Spinal cord (tissue), 9 donors: ENCODE measurements at regions not wholly inside any gene's neighbourhood (a gene's known extent, or its start where the extent isn't known, plus 50 kb on each side); places are given as distances from the start of the nearest gene placed in this dataset.

ENCODE experiments used
- DNase-seq, 6 donors: peaks; one replicate each; pipeline versions ENCODE4 v3.0.0 to v3.0.0-alpha.2; 2013 to 2015; ENCODE audit warnings: low spot score in 6 of 6, low read depth in 4 of 6
- H3K27ac ChIP-seq: one replicate; pipeline ENCODE4 v1.5.1; 2013; ENCODE audit warnings: low read depth, low read length, control low read depth
- H3K27me3 ChIP-seq: one replicate; pipeline ENCODE4 v1.6.1; 2013; ENCODE audit warnings: low read length; ENCODE audit not compliant: control insufficient read depth, insufficient read depth
- H3K36me3 ChIP-seq: one replicate; pipeline ENCODE4 v1.6.1; 2013; ENCODE audit warnings: low read length; ENCODE audit not compliant: control insufficient read depth, insufficient read depth
- H3K4me1 ChIP-seq: one replicate; pipeline ENCODE4 v1.6.1; 2013; ENCODE audit warnings: low read length; ENCODE audit not compliant: control insufficient read depth, insufficient read depth
- H3K4me3 ChIP-seq: one replicate; pipeline ENCODE4 v1.5.1; 2013; ENCODE audit warnings: low read depth, low read length, control low read depth
- H3K9me3 ChIP-seq: one replicate; pipeline ENCODE4 v1.6.1; 2013; ENCODE audit warnings: low read length; ENCODE audit not compliant: control insufficient read depth, insufficient read depth
- WGBS: methylation state at CpG from one replicate; pipeline ENCODE4 v1.1.5; 2013; ENCODE audit warnings: missing lambda C conversion rate; ENCODE audit not compliant: insufficient coverage; 5-methylcytosine and 5-hydroxymethylcytosine counted together
- donor health status: healthy.

- Histone ChIP-seq H3K4me3 (no peak overlapping the region), H3K27ac (no peak overlapping the region), H3K27me3 (no peaks in the 10 kb centered on the region), H3K4me1 (no peaks in the 10 kb centered on the region), H3K9me3 (no peaks in the 10 kb centered on the region), H3K36me3 (no peaks in the 10 kb centered on the region)
- no peak for DNase-seq
- WGBS, result no CpG with 5 or more reads among the region's 2 CpGs
Observed at GRCh38 chr18:28650860-28651259, 473.9 kb upstream of the CDH2 start.

- Histone ChIP-seq H3K36me3 (no peaks in the 10 kb centered on the region), H3K27me3 (no peaks in the 10 kb centered on the region), H3K27ac (no peak overlapping the region), H3K4me1 (no peaks in the 10 kb centered on the region), H3K9me3 (no peaks in the 10 kb centered on the region), H3K4me3 (no peak overlapping the region)
- DNase-seq, result no peak
- no CpG with 5 or more reads among the region's 3 CpGs for WGBS
Observed at GRCh38 chr18:28647961-28648360, 471.0 kb upstream of the CDH2 start.

GRCh38 chr18:28637897-28638296 lies 461.0 kb upstream of the CDH2 start:
- Histone ChIP-seq H3K9me3 (no peaks in the 10 kb centered on the region), H3K4me1 (no peaks in the 10 kb centered on the region), H3K27me3 (no peaks in the 10 kb centered on the region), H3K36me3 (no peaks in the 10 kb centered on the region), H3K4me3 (no peak overlapping the region), H3K27ac (no peak overlapping the region)
- no peak for DNase-seq
- WGBS, result no CpG with 5 or more reads among the region's 2 CpGs

- no peaks in the 10 kb centered on the region for H3K9me3 ChIP-seq
- no peak overlapping the region for H3K27ac ChIP-seq
- H3K4me1 ChIP-seq, result no peaks in the 10 kb centered on the region
- H3K27me3 ChIP-seq, result no peaks in the 10 kb centered on the region
- DNase-seq, result peak in 1 of 6 donors; percentile 7
- H3K36me3 ChIP-seq, result no peaks in the 10 kb centered on the region
- H3K4me3 ChIP-seq, result no peak overlapping the region
Observed at GRCh38 chr18:28635530-28635929, 458.6 kb upstream of the CDH2 start.

GRCh38 chr18:28626756-28627155 lies 449.8 kb upstream of the CDH2 start:
- Histone ChIP-seq H3K4me1 (no peaks in the 10 kb centered on the region), H3K36me3 (no peaks in the 10 kb centered on the region), H3K27ac (no peak overlapping the region), H3K27me3 (no peaks in the 10 kb centered on the region), H3K9me3 (no peaks in the 10 kb centered on the region), H3K4me3 (no peak overlapping the region)
- DNase-seq, result no peak

GRCh38 chr18:28607991-28608390 lies 431.1 kb upstream of the CDH2 start:
- Histone ChIP-seq H3K4me1 (no peaks in the 10 kb centered on the region), H3K4me3 (no peak overlapping the region), H3K27ac (no peak overlapping the region), H3K27me3 (no peaks in the 10 kb centered on the region), H3K9me3 (no peaks in the 10 kb centered on the region), H3K36me3 (no peaks in the 10 kb centered on the region)
- DNase-seq, result no peak
- WGBS, result no CpG with 5 or more reads among the region's 1 CpG

GRCh38 chr18:28606686-28607085 lies 429.8 kb upstream of the CDH2 start:
- WGBS, result no CpG with 5 or more reads among the region's 2 CpGs
- Histone ChIP-seq H3K4me3 (no peak overlapping the region), H3K9me3 (no peaks in the 10 kb centered on the region), H3K27me3 (no peaks in the 10 kb centered on the region), H3K27ac (no peak overlapping the region), H3K4me1 (no peaks in the 10 kb centered on the region), H3K36me3 (no peaks in the 10 kb centered on the region)
- DNase-seq, result no peak

- Histone ChIP-seq H3K4me1 (no peaks in the 10 kb centered on the region), H3K9me3 (peaks cover 5% of the 10 kb centered on the region), H3K4me3 (no peak overlapping the region), H3K27me3 (no peaks in the 10 kb centered on the region), H3K27ac (no peak overlapping the region), H3K36me3 (no peaks in the 10 kb centered on the region)
- DNase-seq, result no peak
Observed at GRCh38 chr18:28602391-28602790, 425.5 kb upstream of the CDH2 start.

- no peaks in the 10 kb centered on the region for H3K9me3 ChIP-seq
- H3K36me3 ChIP-seq, result no peaks in the 10 kb centered on the region
- H3K27ac ChIP-seq, result no peak overlapping the region
- no peak for DNase-seq
- no peaks in the 10 kb centered on the region for H3K4me1 ChIP-seq
- no peak overlapping the region for H3K4me3 ChIP-seq
- WGBS, result no CpG with 5 or more reads among the region's 4 CpGs
- H3K27me3 ChIP-seq, result no peaks in the 10 kb centered on the region
Observed at GRCh38 chr18:28594034-28594433, 417.1 kb upstream of the CDH2 start.

- no peak overlapping the region for H3K27ac ChIP-seq
- no peaks in the 10 kb centered on the region for H3K36me3 ChIP-seq
- no peaks in the 10 kb centered on the region for H3K4me1 ChIP-seq
- H3K27me3 ChIP-seq, result no peaks in the 10 kb centered on the region
- no peaks in the 10 kb centered on the region for H3K9me3 ChIP-seq
- no peak for DNase-seq
- no CpG with 5 or more reads among the region's 1 CpG for WGBS
- no peak overlapping the region for H3K4me3 ChIP-seq
Observed at GRCh38 chr18:28588884-28589549, 412.1 kb upstream of the CDH2 start.
